CD8-positive, alpha-beta memory T cell (primary cell): ENCODE measurements at regions not wholly inside any gene's neighbourhood (a gene's known extent, or its start where the extent isn't known, plus 50 kb on each side); places are given as distances from the start of the nearest gene placed in this dataset.
"Not testable (repeated sequence)": the region's sequence is repeated elsewhere in the genome, so short reads cannot be mapped to it uniquely, and the experiment has no call there.

Source experiments
- CTCF ChIA-PET: fragments of 350-600 bp; sonication (Branson Sonifier 250); formaldehyde crosslinking; loops from one replicate; lab custom pipeline; 2021; ENCODE audit warnings: antibody characterized with exemption; lab: Charles Lee
- POLR2A ChIA-PET: fragments of 350-600 bp; sonication (Branson Sonifier 250); formaldehyde crosslinking; loops from one replicate; lab custom pipeline; 2021; ENCODE audit warnings: antibody characterized with exemption; lab: Charles Lee
- DNase-seq, 5 donors: peaks; one replicate each; pipeline versions ENCODE4 v3.0.0 to v3.0.0-alpha.2; 2020 to 2022; ENCODE audit warnings: mixed read lengths in 1 of 5
- H3K27ac ChIP-seq: one replicate; pipeline ENCODE4 v1.7.0; 2013; ENCODE audit warnings: low read depth, mild to moderate bottlenecking, low read length, moderate library complexity
- H3K27me3 ChIP-seq: 2 replicates; pipeline ENCODE4 v1.7.0; 2013; ENCODE audit warnings: low read length, mild to moderate bottlenecking; ENCODE audit not compliant: insufficient read depth, poor library complexity, severe bottlenecking
- H3K36me3 ChIP-seq: 2 replicates; pipeline ENCODE4 v1.7.0; 2013; ENCODE audit warnings: mild to moderate bottlenecking, low read length, moderate library complexity; ENCODE audit not compliant: insufficient read depth
- H3K4me1 ChIP-seq: 2 replicates; pipeline ENCODE4 v1.7.0; 2013; ENCODE audit warnings: mild to moderate bottlenecking, low read length, moderate library complexity; ENCODE audit not compliant: insufficient read depth
- H3K4me3 ChIP-seq: 2 replicates; pipeline ENCODE4 v1.7.0; 2013; ENCODE audit warnings: mild to moderate bottlenecking, low read length
- H3K9me3 ChIP-seq: 2 replicates; pipeline ENCODE4 v1.7.0; 2013; ENCODE audit warnings: mild to moderate bottlenecking, low read length
- H3K27ac Mint-ChIP-seq, 8 donors: one replicate each; pipeline ENCODE4 v1.8.0; 2020 to 2021; ENCODE audit warnings: mixed read lengths in 8 of 8, mild to moderate bottlenecking in 6 of 8, inconsistent platforms in 3 of 8, moderate library complexity in 3 of 8
- H3K27me3 Mint-ChIP-seq, 2 donors: one replicate each; pipeline ENCODE4 v1.8.0; 2020 to 2021; ENCODE audit warnings: mixed read lengths in 2 of 2, mild to moderate bottlenecking in 1 of 2, moderate library complexity in 1 of 2
- H3K36me3 Mint-ChIP-seq, 3 donors: one replicate each; pipeline ENCODE4 v1.8.0; 2020 to 2021; ENCODE audit warnings: mixed read lengths in 3 of 3, inconsistent platforms in 1 of 3, mild to moderate bottlenecking in 1 of 3
- H3K4me1 Mint-ChIP-seq, 3 donors: one replicate each; pipeline ENCODE4 v1.8.0; 2020 to 2021; ENCODE audit warnings: mixed read lengths in 3 of 3, inconsistent platforms in 1 of 3, mild to moderate bottlenecking in 1 of 3
- H3K4me3 Mint-ChIP-seq, 7 donors: one replicate each; pipeline ENCODE4 v1.8.0; 2020 to 2021; ENCODE audit warnings: mixed read lengths in 7 of 7, mild to moderate bottlenecking in 6 of 7, moderate library complexity in 4 of 7, inconsistent platforms in 2 of 7
- H3K9me3 Mint-ChIP-seq, 5 donors: one replicate each; pipeline ENCODE4 v1.8.0; 2020 to 2022; ENCODE audit warnings: mixed read lengths in 5 of 5, mild to moderate bottlenecking in 3 of 5, moderate library complexity in 2 of 5, inconsistent platforms in 1 of 5

DNA sequence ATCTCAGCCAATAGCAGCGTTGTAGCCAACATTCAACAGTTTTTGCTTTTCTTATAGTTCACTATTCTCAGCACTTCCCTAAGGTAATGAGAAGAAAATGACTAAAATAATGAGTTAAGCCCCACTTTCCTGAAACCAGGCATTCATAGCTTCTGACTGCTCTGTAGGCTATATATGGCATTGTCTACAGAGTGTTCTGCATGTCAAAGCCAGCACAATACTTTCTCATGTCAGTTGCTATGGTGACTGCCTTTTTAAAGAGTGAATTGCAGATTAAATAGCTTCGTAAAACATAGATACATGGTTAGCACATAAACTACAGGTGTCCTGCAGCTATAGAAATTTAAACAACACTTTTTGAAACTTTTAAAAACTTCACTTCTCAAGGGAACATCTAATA, 1256.1 kb upstream of the CNTN5 start:
- no peak overlapping the region for H3K27ac Mint-ChIP-seq
- no peaks in the 10 kb centered on the region for H3K27me3 Mint-ChIP-seq
- H3K9me3 Mint-ChIP-seq: peaks cover 2 to 7% (median 6%) of the 10 kb centered on the region in 5 donors
- Histone ChIP-seq H3K4me3 (no peak overlapping the region), H3K36me3 (no peaks in the 10 kb centered on the region), H3K27me3 (no peaks in the 10 kb centered on the region), H3K27ac (no peak overlapping the region), H3K9me3 (no peaks in the 10 kb centered on the region), H3K4me1 (no peaks in the 10 kb centered on the region)
- POLR2A ChIA-PET: no interaction called here
- no peak overlapping the region for H3K4me3 Mint-ChIP-seq
- DNase-seq: no peak
- no peaks in the 10 kb centered on the region for H3K36me3 Mint-ChIP-seq
- CTCF ChIA-PET: no interaction called here
- H3K4me1 Mint-ChIP-seq: no peaks in the 10 kb centered on the region

DNA sequence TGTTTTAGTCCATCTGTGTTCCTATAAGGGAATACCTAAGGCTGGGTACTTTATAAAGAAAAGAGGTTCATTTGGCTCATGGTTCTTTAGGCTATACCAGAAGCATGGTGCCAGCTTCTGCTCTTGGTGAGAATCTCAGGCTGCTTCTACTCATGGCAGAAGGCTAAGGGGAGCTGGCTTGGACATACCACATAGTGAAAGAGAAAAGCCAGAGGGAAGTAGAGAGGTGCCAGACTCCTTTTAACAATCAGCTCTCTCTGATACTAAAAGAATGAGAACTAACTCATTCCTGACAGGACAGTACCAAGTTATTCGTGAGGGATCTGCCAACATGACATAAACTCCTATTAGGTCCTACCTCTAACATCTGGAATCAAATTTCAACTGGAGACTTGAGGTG, 1250.2 kb upstream of the CNTN5 start:
- ChIA-PET CTCF (no interaction called here), POLR2A (no interaction called here)
- no peak overlapping the region for H3K4me3 ChIP-seq
- H3K27me3 Mint-ChIP-seq: no peaks in the 10 kb centered on the region
- no peak overlapping the region for H3K4me3 Mint-ChIP-seq
- peaks cover 1 to 25% (median 5%) of the 10 kb centered on the region in 5 donors for H3K9me3 Mint-ChIP-seq
- H3K36me3 Mint-ChIP-seq: no peaks in the 10 kb centered on the region
- H3K4me1 ChIP-seq: no peaks in the 10 kb centered on the region
- H3K36me3 ChIP-seq: no peaks in the 10 kb centered on the region
- no peak overlapping the region for H3K27ac Mint-ChIP-seq
- no peaks in the 10 kb centered on the region for H3K4me1 Mint-ChIP-seq
- H3K27ac ChIP-seq: no peak overlapping the region
- H3K27me3 ChIP-seq: no peaks in the 10 kb centered on the region
- DNase-seq: no peak
- no peaks in the 10 kb centered on the region for H3K9me3 ChIP-seq

DNA sequence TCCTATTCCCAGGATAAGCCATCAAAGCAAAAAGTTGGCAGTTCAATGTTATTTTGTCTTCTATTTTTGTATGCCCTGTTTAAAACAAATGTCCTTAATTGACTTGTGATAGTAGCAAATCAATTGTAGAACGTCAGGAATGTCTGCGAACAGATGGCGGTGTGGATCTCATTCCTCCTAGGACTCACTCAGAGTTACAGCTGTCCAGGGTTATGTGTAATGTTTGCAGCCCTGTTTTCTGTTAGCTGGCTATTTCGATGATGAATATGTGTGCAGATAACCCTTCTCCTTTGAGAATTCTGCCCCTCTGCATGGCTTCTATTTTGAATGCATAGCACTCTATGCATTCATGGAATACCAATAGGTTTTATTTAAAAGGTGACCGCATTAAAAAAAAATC, 1248.0 kb upstream of the CNTN5 start:
- no peaks in the 10 kb centered on the region for H3K27me3 Mint-ChIP-seq
- POLR2A ChIA-PET: no interaction called here
- no peak overlapping the region for H3K4me3 Mint-ChIP-seq
- CTCF ChIA-PET: no interaction called here
- H3K4me1 ChIP-seq: no peaks in the 10 kb centered on the region
- no peaks in the 10 kb centered on the region for H3K36me3 ChIP-seq
- H3K9me3 Mint-ChIP-seq: peaks cover 1 to 32% (median 8%) of the 10 kb centered on the region in 5 donors
- no peak overlapping the region for H3K27ac Mint-ChIP-seq
- no peaks in the 10 kb centered on the region for H3K36me3 Mint-ChIP-seq
- H3K27me3 ChIP-seq: no peaks in the 10 kb centered on the region
- DNase-seq: no peak
- no peaks in the 10 kb centered on the region for H3K4me1 Mint-ChIP-seq
- H3K9me3 ChIP-seq: no peaks in the 10 kb centered on the region
- no peak overlapping the region for H3K4me3 ChIP-seq
- no peak overlapping the region for H3K27ac ChIP-seq

DNA sequence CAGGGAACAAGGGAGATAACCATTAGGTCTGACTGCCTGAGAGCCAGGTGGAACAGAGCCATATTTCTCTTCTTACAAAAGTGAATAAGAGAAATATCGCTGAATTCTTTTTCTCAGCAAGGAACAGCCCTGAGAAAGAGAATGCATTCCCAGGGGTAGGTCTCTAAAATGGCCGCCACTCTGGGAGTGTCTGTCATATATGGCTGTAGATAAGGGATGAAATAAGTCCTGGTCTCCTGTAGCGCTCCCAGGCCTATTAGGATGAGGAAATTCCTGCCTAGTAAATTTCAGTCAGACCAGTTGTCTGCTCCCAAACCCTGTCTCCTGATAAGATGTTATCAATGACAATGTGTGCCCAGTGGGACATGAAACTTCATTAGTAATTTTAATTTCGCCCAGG, 1236.4 kb upstream of the CNTN5 start:
- H3K27me3 ChIP-seq, POLR2A ChIA-PET, H3K9me3 ChIP-seq, H3K36me3 ChIP-seq, H3K27ac Mint-ChIP-seq, H3K4me1 Mint-ChIP-seq, H3K27ac ChIP-seq, H3K27me3 Mint-ChIP-seq, H3K4me3 Mint-ChIP-seq, CTCF ChIA-PET, H3K36me3 Mint-ChIP-seq, H3K4me1 ChIP-seq, H3K4me3 ChIP-seq, DNase-seq: not testable (repeated sequence)
- peaks cover 8 to 42% (median 37%) of the 10 kb centered on the region in 5 donors for H3K9me3 Mint-ChIP-seq

GRCh38 chr11:97786961-97787360, 1233.8 kb upstream of the CNTN5 start:
- Mint-ChIP-seq H3K4me1 (no peaks in the 10 kb centered on the region), H3K4me3 (no peak overlapping the region), H3K27me3 (no peaks in the 10 kb centered on the region), H3K36me3 (no peaks in the 10 kb centered on the region), H3K9me3 (peaks cover 15 to 48% (median 33%) of the 10 kb centered on the region in 5 donors), H3K27ac (no peak overlapping the region)
- Histone ChIP-seq H3K9me3 (no peaks in the 10 kb centered on the region), H3K27me3 (no peaks in the 10 kb centered on the region), H3K36me3 (no peaks in the 10 kb centered on the region), H3K4me3 (no peak overlapping the region), H3K27ac (no peak overlapping the region), H3K4me1 (no peaks in the 10 kb centered on the region)
- CTCF ChIA-PET: no interaction called here
- POLR2A ChIA-PET: no interaction called here
- no peak for DNase-seq

- H3K9me3 ChIP-seq: no peaks in the 10 kb centered on the region
- H3K27ac ChIP-seq: no peak overlapping the region
- Mint-ChIP-seq H3K9me3 (peaks cover 10 to 30% (median 19%) of the 10 kb centered on the region in 5 donors), H3K4me3 (no peak overlapping the region), H3K27me3 (no peaks in the 10 kb centered on the region), H3K27ac (no peak overlapping the region), H3K4me1 (no peaks in the 10 kb centered on the region), H3K36me3 (no peaks in the 10 kb centered on the region)
- H3K36me3 ChIP-seq: no peaks in the 10 kb centered on the region
- ChIA-PET CTCF (no interaction called here), POLR2A (no interaction called here)
- no peaks in the 10 kb centered on the region for H3K4me1 ChIP-seq
- no peaks in the 10 kb centered on the region for H3K27me3 ChIP-seq
- DNase-seq: no peak
- no peak overlapping the region for H3K4me3 ChIP-seq
Measured at GRCh38 chr11:97794876-97795275, 1225.9 kb upstream of the CNTN5 start.

- no peak overlapping the region for H3K27ac Mint-ChIP-seq
- H3K9me3 Mint-ChIP-seq: peaks cover 3 to 30% (median 8%) of the 10 kb centered on the region in 5 donors
- H3K4me3 ChIP-seq: no peak overlapping the region
- no peaks in the 10 kb centered on the region for H3K9me3 ChIP-seq
- POLR2A ChIA-PET: no interaction called here
- H3K4me3 Mint-ChIP-seq: no peak overlapping the region
- no peaks in the 10 kb centered on the region for H3K4me1 ChIP-seq
- CTCF ChIA-PET: no interaction called here
- no peak for DNase-seq
- H3K27me3 ChIP-seq: no peaks in the 10 kb centered on the region
- no peaks in the 10 kb centered on the region for H3K36me3 Mint-ChIP-seq
- no peak overlapping the region for H3K27ac ChIP-seq
- H3K4me1 Mint-ChIP-seq: no peaks in the 10 kb centered on the region
- no peaks in the 10 kb centered on the region for H3K27me3 Mint-ChIP-seq
- no peaks in the 10 kb centered on the region for H3K36me3 ChIP-seq
Measured at GRCh38 chr11:97800891-97801290, 1219.9 kb upstream of the CNTN5 start.

DNA sequence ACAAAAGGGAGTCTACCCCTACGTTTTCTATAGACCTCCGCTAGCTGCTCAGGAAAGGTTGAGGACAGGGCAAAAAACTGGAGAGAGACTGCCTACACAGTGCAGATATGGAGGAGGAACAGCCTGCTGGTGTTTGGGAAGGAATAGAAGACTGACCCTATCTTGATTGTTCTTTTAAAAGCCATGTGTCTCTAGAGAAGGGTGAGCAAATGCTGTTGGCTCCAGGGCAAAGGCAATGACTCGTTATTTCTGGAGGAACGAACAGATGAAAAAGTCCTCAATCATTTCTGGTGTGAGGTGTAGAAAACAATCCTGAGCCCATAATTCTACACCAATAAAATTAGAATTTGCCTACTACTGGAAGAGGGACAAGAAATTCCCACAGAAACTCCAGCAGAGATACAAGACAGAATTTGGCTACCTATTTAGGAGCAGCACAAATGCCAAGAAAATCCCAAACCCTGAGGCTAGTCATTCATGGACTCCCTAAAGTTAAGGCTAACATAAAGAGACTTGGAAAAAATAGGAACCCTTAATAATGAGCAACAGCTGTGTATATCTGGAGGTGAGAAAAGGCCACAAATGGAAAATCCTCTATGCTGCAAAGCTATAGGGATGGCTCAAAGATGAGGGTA, 1206.3 kb upstream of the CNTN5 start:
- H3K27ac Mint-ChIP-seq: no peak overlapping the region
- H3K27me3 Mint-ChIP-seq: no peaks in the 10 kb centered on the region
- no peaks in the 10 kb centered on the region for H3K27me3 ChIP-seq
- H3K4me3 Mint-ChIP-seq: no peak overlapping the region
- no peak for DNase-seq
- no peak overlapping the region for H3K27ac ChIP-seq
- POLR2A ChIA-PET: no interaction called here
- H3K4me3 ChIP-seq: no peak overlapping the region
- H3K9me3 ChIP-seq: no peaks in the 10 kb centered on the region
- no peaks in the 10 kb centered on the region for H3K4me1 ChIP-seq
- no peaks in the 10 kb centered on the region for H3K36me3 ChIP-seq
- no peaks in the 10 kb centered on the region for H3K4me1 Mint-ChIP-seq
- no peaks in the 10 kb centered on the region for H3K36me3 Mint-ChIP-seq
- CTCF ChIA-PET: no interaction called here
- H3K9me3 Mint-ChIP-seq: peaks cover 7 to 33% (median 11%) of the 10 kb centered on the region in 5 donors
